ENCODE measurements at regions not wholly inside any gene's neighbourhood (a gene's known extent, or its start where the extent isn't known, plus 50 kb on each side); places are given as distances from the start of the nearest gene placed in this dataset.
"Not testable (repeated sequence)": the region's sequence is repeated elsewhere in the genome, so short reads cannot be mapped to it uniquely, and the experiment has no call there.

DNA sequence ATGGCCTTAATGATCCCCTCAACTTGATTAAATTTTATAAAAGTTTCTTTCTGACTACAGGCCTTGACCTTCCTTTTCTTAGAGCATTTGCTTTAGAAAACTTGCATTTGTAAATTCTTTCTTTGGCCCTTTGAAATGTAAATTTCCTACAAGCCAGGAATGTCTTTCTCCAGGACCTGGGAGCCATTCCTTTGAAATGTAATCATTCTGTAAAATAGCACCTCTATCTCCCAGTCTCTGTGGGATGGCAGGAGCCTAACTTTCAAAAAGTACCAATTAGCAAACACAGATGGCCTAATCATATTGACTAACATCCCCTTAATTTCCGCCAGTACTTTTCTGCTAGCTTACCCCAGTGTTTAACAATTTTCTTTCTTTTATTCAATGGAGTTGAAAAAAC is 1394.2 kb upstream of the ATXN8OS start:
- ChIA-PET POLR2A (no interaction called here), CTCF (no interaction called here)

DNA sequence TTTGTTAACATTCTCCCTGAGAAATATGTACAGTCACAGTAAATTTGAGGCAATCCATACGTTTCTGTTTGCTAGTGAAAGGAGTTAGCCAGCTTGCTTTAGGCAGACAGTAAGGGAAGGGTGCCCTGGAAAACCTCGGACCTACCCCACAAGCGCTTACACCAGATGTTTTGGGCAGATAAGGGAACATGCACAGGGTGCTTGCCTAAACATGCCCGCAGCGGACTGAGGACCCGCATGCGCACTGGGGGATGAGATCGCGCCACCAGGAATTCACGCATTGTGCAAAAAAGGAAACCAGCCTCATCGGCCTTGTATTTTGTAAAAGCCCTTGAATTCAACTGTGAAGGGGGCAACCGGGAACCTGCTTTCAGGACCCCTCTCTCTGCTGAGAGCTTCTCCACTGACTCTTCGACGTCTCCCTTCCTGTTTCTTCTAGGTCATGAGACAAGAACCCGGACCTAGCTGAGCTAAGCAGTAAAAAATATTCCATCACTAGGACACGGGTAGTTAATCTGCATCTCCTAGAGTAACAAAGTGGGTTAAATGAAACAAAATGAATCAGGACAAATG is 1399.2 kb upstream of the ATXN8OS start:
- POLR2A ChIA-PET = no interaction called here
- CTCF ChIA-PET = no interaction called here

DNA sequence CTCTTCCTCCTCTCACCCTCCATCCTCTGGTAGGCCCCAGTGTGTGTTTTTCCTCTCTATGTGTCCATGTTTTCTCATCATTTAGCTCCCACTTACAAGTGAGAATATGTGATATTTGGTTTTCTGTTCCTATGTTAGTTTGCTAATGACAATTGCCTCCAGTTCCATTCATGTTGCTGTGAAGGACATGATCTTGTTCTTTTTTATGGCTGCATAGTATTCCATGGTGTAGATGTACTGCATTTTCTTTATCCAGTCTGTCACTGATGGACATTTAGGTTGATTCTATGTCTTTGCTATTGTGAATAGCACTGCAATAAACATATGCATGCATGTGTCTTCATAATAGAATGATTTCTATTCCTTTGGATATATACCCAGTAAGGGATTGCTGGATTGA is 1401.6 kb upstream of the ATXN8OS start:
- POLR2A ChIA-PET, CTCF ChIA-PET: not testable (repeated sequence)

DNA sequence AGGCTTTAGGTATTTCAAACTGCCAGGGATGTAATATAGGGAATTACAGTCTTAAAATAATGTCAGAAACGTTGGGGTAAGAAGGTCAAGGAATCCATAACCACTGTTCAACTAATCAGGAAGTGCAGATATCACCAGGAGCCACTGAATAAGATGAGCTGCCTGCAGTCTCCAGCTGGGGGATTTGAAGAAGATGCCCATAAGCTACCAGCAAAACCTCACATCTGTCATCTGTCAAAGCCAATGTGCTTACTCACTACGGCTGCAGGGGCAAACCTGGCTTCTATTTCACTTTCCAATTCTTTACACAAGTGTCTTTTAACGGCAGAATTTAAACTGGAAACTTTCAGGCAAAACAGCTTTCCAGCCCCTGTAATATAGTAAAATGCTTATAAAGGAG is 1410.1 kb upstream of the ATXN8OS start:
- POLR2A ChIA-PET = no interaction called here
- CTCF ChIA-PET = no interaction called here

DNA sequence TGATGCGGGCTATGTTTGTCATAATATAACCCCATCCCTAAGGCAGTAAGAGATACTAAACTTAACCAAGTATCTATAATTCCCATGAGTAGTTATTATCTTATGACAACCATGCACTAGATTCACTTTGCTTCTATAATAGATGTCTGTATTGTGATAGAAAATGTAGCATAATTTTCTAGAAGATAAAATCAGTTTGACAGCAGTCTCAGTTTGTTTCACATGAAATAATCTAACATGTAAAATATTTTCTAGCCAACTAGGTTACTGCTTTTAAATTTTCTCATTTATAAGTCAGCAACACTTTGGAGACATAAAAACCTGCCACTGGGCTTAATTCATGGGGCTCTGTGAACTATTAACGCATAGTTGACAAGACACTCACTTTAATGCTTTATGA is 1410.7 kb upstream of the ATXN8OS start:
- CTCF ChIA-PET = no interaction called here
- POLR2A ChIA-PET = no interaction called here

DNA sequence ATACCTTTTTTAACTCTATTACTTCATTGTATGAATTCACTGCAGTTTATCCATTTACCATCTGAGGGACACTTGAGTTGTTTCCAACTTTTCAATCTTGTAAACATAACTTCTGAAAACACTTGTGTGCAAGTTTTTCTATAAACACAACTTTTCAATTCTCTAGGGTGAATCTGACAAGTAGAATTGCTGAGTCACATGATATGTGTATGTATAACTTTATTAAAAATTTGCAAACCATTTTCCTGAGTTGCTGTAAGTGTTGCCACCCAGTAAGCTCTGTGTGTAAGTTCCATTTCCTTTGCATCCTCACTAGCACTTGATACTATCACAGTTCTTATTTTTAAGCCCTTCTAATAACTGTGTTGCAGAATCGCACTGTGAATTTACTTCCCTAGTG is 1415.6 kb upstream of the ATXN8OS start:
- ChIA-PET CTCF (no interaction called here), POLR2A (no interaction called here)

DNA sequence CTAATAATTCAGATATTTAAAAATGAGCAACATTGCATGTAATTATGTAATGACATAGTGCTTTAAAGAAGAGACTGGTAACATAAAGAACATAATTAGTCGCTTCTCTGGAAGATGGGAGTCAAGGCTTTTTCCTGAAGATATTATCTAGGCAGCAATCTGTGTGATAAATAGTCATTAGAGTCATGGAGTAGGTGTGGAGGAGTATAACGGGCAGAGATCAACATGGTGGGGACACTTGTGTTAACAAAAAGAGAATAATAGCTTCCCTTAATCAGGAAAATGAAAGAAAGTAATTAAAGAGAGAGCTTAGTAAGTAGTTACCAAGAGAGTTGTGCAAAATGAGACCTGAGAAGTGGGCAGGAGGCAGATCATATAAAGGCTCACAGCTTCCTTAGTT is 1417.1 kb upstream of the ATXN8OS start:
- ChIA-PET POLR2A (no interaction called here), CTCF (no interaction called here)

DNA sequence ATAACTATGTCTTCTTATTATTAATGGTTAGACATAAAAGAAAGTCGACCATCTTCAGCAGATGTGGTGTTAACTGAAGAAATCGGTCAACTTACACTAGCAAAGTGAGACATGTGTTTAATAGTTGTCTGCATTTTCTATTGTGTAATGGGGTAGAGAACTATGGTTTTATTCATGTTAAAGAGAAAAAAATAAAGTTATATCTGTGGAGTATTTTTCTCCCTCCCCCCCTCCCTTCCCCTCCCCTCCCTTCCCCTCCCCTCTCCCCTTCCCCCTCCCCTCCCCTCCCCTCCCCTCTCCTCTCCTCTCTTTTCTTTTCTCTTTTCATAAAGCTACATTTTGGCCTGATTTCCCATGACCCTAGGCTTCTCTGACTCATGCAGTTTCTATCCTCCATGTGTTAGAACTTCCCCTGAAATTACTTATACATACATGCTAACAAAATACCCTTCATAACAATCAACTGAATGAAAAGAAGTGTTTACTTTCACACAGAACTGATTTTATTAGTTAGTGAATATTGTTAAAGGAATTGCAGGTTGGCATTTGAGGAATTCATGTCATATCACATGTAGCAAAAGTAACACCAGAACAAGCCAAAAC is 1431.0 kb upstream of the ATXN8OS start:
- POLR2A ChIA-PET = no interaction called here

DNA sequence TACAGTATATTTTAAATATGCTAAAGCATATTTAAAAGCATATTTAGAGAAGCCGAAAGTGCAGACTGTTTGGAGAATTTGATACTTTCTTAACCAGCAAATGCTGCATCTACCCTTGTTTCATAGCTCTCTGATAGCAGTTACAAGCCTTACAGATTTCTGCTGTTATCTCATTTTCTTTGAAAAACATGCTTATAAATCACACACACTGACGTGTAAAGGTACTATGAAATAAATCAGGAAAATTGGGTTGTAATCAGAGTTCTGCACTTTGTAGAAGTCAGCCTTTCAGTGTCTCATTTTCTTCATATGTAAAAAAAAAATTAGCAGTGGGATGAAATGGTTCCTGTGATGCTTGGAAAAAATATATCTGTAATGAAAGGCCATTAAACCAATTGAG is 1432.4 kb upstream of the ATXN8OS start:
- ChIA-PET CTCF (no interaction called here), POLR2A (no interaction called here)

More for the DNA sequence above, 1431.0 kb upstream of the ATXN8OS start:
- CTCF ChIA-PET = no interaction called here

DNA sequence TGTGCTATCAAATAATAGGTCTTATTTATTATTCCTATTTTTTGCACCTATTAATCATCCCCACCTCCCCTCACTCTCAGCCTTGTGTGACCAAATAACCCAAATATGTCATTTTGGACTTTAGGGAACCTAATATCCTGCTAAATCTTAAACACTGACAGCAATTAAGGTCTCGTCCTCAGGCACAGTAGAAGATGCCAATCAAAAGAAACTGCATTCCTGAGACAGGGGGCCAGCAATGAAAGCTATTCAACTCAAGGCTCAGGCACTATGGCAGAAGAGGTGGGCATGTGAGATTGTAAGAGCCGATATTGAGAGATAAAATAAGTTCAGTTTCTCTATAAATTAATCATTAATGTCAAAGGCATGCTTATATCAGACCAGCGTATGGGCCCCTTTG is 1437.7 kb upstream of the PCDH9 start:
- CTCF ChIA-PET = no interaction called here
- POLR2A ChIA-PET = no interaction called here

DNA sequence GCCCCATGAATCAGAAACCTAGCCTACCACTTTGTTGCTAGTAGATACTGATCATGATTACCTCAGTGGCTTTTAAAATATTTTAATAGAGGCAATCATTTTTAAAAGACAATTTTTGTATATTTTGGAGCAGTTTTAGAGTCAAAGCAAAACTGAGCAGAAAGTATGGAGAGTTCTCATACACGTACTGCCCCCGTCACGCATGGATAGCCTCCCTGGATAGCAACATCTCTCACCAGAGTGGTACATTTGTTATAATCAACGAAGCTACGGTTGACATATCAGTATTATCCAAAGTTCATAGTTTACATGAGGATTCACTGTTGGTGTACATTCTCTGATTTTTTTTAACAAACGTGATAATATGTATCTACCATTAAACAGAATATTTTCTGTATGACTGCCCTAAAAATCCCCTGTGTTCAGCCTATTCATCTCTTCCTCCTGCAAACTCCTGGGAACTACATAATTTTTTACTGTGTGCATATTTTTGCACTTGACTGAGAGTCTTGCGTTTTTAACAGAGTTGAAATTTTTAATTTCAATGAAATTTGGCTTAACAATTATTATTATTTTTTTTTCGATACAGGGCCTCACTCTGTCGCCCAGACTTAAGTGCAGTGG is 1436.8 kb upstream of the PCDH9 start:
- POLR2A ChIA-PET = no interaction called here

DNA sequence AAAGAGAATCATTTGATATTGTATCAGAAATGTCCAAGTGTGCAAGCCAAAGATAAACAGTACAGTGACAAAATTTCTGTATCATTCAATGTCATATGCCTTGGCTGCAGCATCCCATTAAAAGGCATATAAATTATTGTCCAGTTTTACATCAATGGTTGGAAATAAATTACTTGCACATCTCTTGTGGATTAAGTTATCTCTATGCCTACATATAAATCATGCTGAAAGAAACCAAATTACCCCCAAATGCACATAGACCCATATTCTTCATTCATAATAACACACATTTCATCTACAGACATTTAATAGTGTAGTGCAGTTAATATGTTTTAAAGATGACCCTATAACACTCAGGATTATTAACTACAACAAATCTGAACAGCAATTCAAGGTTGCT is 1415.7 kb upstream of the PCDH9 start:
- CTCF ChIA-PET = no interaction called here
- POLR2A ChIA-PET = no interaction called here

More for the DNA sequence above, 1436.8 kb upstream of the PCDH9 start:
- CTCF ChIA-PET = no interaction called here

DNA sequence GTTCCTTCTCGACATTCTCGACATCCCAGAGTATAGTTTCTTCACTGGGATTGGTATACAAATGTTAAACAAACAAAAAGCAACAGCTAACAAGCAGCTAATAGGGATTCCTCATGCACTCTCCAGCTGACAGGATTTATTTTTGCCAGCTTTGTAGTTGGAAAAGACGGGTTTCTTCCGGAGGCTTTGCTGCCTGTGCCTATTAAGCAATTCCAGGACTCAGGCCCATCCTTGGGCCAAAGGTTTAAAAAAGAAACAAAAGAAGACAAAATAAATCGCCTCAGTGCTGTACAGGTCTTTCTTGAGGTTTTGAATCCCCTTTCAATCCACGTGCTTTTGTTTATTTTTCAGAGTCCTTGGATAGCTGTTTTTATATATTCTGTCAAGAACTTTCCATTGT is 1414.5 kb upstream of the PCDH9 start:
- ChIA-PET POLR2A (no interaction called here), CTCF (no interaction called here)

DNA sequence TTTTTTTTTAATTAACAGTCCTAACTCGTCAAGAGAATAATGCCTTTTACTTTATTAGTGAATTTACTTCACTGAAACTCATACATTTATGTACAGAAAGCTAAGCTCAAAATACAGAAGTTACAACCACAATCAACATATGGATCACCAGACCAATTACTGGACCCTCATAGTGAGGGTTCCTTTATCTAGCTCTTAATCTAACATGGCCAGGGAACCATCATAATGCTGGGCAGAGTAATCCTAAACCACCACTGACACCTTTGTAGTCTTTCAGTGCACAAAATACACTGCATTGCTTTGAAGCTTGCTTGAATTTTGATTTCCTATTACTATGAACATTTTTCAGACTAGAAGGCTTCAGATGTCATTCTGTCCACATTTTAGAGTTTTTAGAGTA is 1406.6 kb upstream of the PCDH9 start:
- ChIA-PET POLR2A (no interaction called here), CTCF (no interaction called here)

DNA sequence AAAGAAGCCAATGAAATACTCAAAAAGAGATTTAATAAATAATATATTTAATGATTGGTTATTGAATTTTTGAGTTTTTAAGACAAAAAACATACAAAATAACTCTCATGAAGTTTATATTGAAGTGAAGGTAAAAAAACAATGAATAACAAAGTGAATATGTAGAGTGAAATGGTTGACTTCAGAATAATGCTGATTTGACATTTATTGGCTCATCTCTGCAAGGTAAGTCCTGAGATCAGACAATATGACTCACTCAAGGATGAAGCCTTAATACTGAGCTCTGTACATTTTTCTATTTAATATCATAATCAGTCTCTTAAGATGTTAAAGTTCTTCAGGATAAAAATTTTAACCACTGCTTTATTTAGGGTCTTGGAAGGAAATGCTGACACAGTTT is 1398.9 kb upstream of the PCDH9 start:
- CTCF ChIA-PET = no interaction called here
- POLR2A ChIA-PET = no interaction called here

DNA sequence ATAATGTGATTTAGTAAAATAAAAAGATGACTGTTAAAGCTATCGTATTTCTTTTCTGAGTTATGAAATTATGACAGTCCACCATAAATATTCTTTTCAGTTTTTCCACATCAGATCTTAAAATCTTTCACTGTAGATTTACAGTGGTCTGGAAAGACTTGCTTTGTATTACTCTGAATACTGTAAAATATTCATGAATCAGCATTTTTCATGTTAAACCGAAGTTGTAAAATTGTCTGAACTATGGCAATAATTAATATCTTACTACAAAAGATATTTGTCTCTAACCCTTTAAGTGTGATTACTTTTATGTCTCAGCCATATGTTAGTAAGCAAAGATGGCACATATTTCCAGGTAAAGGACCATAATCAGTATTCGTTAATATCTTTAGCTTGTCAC is 1397.2 kb upstream of the PCDH9 start:
- CTCF ChIA-PET = no interaction called here

DNA sequence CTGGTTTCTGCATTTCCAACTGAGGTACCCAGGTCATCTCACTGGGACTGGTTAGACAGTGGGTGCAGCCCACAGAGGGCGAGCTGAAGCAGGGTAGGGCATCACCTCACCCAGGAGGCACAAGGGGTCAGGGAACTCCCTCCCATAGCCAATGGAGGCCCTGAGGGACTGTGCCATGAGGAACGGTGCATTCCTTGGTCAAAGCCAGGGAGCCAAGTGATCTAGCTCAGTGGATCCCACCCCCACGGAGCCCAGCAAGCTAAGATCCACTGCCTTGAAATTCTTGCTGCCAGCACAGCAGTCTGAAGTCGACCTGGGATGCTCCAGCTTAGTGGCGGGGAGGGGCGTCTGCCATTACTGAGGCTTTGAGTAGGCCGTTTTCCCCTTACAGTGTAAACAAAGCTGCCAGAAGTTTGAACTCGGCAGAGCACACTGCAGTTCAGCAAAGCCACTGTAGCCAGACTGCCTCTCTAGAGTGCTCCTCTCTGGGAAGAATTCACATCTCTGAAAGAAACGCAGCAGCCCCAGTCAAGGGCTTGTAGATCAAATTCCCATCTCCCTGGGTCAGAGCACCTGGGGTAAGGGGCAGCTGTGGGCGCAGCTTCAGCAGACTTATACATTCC is 1386.6 kb upstream of the PCDH9 start:
- CTCF ChIA-PET = no interaction called here
- POLR2A ChIA-PET = no interaction called here

More for the DNA sequence above, 1397.2 kb upstream of the PCDH9 start:
- POLR2A ChIA-PET = no interaction called here

DNA sequence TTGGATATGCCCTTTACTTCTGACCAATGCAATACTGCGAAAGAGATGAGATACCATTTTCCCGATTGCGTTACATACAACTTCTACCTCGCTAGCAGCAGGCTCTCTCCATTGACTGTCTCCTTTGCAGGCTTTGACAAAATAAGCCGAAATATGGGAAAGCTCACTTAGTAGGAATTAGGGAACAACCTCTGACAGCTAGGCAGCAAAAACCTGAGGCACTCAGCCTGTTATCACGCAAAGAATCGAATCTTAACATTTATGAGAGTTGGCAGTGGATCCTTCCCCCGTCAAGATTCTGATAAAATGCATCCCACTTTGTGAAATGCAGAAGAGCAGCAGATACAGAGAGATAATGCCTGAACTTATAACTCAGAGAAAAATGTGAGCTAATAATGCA is 1379.5 kb upstream of the PCDH9 start:
- ChIA-PET POLR2A (no interaction called here), CTCF (no interaction called here)

DNA sequence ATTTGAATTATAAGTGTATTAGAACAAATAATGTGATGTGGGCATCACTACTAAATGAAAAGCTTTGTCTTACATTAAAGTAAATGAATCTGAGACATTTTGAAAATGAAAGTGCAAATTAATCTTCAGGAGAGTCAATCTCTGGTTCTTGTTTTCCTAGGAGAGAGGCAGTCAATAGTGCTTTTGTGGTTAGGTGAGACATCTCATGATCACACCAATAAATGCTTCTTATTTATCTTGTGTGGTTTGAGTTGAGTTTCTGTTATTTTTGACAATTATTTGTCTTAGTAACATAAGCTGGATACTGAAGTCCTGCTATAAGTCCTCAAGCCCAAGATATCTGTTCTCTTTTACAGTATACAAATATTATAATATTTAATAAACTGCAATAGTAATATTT is 1378.0 kb upstream of the PCDH9 start:
- CTCF ChIA-PET = no interaction called here
- POLR2A ChIA-PET = no interaction called here

DNA sequence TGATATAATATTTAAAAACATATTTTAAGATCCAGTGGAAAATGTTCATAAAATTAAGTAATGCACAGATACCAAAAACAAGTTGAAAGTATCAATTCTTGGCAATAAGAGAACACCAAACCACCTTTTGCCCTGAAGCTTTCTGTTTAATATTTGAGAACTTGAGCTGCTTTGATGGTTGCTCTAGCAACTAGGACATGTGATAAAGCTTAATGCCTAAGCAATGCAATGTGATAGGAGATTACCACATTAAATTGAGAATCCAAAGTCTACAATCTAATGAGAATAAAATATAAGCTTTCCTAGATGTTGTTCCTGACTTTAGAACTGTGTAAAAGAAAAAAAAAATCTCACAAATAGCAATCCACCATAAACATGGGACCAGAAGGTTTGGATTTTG is 1367.5 kb upstream of the PCDH9 start:
- ChIA-PET CTCF (no interaction called here), POLR2A (no interaction called here)

DNA sequence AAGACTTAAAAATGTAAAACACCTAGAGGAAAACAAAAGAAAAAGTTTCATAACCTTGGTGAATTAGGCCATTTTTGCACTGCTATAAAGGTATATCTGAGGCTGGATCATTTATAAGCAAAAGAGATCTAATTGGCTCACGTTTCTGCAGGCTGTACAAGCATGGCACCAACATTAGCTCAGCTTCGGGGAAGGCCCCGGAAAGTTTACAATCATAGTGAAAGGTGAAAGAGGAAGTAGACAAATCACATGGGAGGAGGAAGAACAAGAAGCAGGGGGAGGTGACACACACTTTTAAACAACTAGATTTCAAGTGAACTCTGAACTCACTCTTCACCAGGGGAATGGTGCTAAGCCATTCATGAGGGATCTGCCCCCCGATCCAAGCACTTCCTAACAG is 1358.5 kb upstream of the PCDH9 start:
- POLR2A ChIA-PET = no interaction called here
- CTCF ChIA-PET = no interaction called here

DNA sequence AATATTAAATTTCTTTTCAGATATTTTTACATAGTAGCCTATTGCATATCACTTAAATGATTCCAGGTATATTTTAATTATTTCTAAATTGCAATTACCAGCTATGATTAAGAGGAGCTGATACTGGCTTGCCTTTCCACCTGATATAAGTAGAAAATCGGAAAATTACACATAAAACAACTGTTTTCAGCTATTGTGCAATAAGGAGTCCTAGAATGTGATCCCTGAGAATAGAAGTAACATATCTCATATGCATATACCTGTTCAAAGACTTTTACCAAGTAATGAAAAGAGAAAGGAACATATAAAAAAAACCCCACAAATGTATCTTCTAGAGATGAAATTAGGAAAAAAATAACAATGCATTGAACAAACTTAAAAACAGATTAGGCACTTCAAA is 1354.6 kb upstream of the PCDH9 start:
- POLR2A ChIA-PET = no interaction called here

More for the DNA sequence above, 1354.6 kb upstream of the PCDH9 start:
- CTCF ChIA-PET = no interaction called here
